Upper lobe of right lung (tissue), 1 donor: ENCODE measurements at regions not wholly inside any gene's neighbourhood (a gene's known extent, or its start where the extent isn't known, plus 50 kb on each side); places are given as distances from the start of the nearest gene placed in this dataset.

Source experiments
- ATAC-seq: fragments of 200-7000 bp; cut with Tn5 transposase; one replicate; pipeline ENCODE4 v1.9.1; 2020; ENCODE audit warnings: mild to moderate bottlenecking, moderate library complexity
- DNase-seq: peaks from one replicate; pipeline ENCODE4 v3.0.0-alpha.2; 2020
- H3K27ac ChIP-seq: fragments of 200-600 bp; one replicate; pipeline ENCODE4 v1.8.0; 2022
- H3K27me3 ChIP-seq: fragments of 200-600 bp; one replicate; pipeline ENCODE4 v1.8.0; 2022; ENCODE audit warnings: mild to moderate bottlenecking
- H3K36me3 ChIP-seq: fragments of 200-600 bp; one replicate; pipeline ENCODE4 v1.8.0; 2022
- H3K4me1 ChIP-seq: fragments of 200-600 bp; one replicate; pipeline ENCODE4 v1.8.0; 2022
- H3K4me3 ChIP-seq: fragments of 200-600 bp; one replicate; pipeline ENCODE4 v1.8.0; 2022; ENCODE audit warnings: mild to moderate bottlenecking
- H3K9me3 ChIP-seq: fragments of 200-600 bp; one replicate; pipeline ENCODE4 v1.8.0; 2022
- intact Hi-C: fragments of 100-400 bp; cut with DNase I; formaldehyde crosslinking; loops from one replicate; pipeline ENCODE4 v1.11.0; 2022
- TF ChIP-seq, protein P1 (sequence below): fragments of 200-600 bp; IDR thresholded peaks from one replicate; pipeline ENCODE4 v1.8.0; 2022; ENCODE audit warnings: antibody characterized with exemption
- donor health status: DM: no; HTN: yes; CAD: no; lungs with severe emphysema.

GRCh38 chr6:115796829-115797228, 263.9 kb downstream of the FRK start:
- Histone ChIP-seq H3K27me3 (no peaks in the 10 kb centered on the region), H3K4me1 (no peaks in the 10 kb centered on the region), H3K36me3 (no peaks in the 10 kb centered on the region), H3K4me3 (no peak overlapping the region), H3K27ac (no peak overlapping the region), H3K9me3 (no peaks in the 10 kb centered on the region)
- TF ChIP-seq, protein P1, sequence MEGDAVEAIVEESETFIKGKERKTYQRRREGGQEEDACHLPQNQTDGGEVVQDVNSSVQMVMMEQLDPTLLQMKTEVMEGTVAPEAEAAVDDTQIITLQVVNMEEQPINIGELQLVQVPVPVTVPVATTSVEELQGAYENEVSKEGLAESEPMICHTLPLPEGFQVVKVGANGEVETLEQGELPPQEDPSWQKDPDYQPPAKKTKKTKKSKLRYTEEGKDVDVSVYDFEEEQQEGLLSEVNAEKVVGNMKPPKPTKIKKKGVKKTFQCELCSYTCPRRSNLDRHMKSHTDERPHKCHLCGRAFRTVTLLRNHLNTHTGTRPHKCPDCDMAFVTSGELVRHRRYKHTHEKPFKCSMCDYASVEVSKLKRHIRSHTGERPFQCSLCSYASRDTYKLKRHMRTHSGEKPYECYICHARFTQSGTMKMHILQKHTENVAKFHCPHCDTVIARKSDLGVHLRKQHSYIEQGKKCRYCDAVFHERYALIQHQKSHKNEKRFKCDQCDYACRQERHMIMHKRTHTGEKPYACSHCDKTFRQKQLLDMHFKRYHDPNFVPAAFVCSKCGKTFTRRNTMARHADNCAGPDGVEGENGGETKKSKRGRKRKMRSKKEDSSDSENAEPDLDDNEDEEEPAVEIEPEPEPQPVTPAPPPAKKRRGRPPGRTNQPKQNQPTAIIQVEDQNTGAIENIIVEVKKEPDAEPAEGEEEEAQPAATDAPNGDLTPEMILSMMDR: no peak
- intact Hi-C loops: no loop called here
- ATAC-seq (no peak), DNase-seq (no peak)

DNA sequence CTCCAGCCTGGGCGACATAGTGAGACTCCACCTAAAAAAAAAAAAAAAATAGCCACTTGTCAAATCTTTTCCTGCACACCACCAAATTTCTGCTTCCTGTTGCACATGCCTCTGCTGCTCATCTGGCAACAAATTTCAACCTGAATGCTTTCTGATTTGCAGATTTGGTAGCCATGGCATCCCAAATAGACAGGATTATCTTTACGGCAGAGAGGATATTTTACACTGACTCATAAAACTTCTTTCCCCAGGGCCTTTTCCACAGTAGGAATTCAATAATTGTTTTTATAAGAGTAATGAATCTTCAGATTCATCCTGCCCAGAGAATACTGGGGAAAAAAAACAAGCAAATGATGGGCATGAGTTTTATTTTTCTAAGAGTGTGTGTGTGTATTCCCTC, 264.6 kb downstream of the FRK start:
- no peak for DNase-seq
- intact Hi-C loops: no loop called here

GRCh38 chr6:115783402-115784061, 277.2 kb downstream of the FRK start:
- H3K27ac ChIP-seq: no peak overlapping the region
- TF ChIP-seq, protein P1: no peak
- intact Hi-C loops: no loop called here
- no peaks in the 10 kb centered on the region for H3K4me1 ChIP-seq
- no peaks in the 10 kb centered on the region for H3K36me3 ChIP-seq
- no peak for ATAC-seq
- no peaks in the 10 kb centered on the region for H3K27me3 ChIP-seq
- no peak for DNase-seq
- H3K4me3 ChIP-seq: no peak overlapping the region
- no peaks in the 10 kb centered on the region for H3K9me3 ChIP-seq

More for the DNA sequence above, 264.6 kb downstream of the FRK start:
- H3K4me3 ChIP-seq: no peak overlapping the region
- TF ChIP-seq, protein P1: no peak
- H3K9me3 ChIP-seq: no peaks in the 10 kb centered on the region
- H3K27me3 ChIP-seq: no peaks in the 10 kb centered on the region
- no peaks in the 10 kb centered on the region for H3K4me1 ChIP-seq
- no peak overlapping the region for H3K27ac ChIP-seq
- no peak for ATAC-seq
- H3K36me3 ChIP-seq: no peaks in the 10 kb centered on the region

GRCh38 chr6:115782612-115783011, 278.1 kb downstream of the FRK start:
- no peak for DNase-seq
- TF ChIP-seq, protein P1: no peak
- no peaks in the 10 kb centered on the region for H3K4me1 ChIP-seq
- H3K36me3 ChIP-seq: no peaks in the 10 kb centered on the region
- H3K27ac ChIP-seq: no peak overlapping the region
- H3K27me3 ChIP-seq: no peaks in the 10 kb centered on the region
- H3K9me3 ChIP-seq: no peaks in the 10 kb centered on the region
- no peak for ATAC-seq
- intact Hi-C loops: no loop called here
- no peak overlapping the region for H3K4me3 ChIP-seq

- TF ChIP-seq, protein P1: no peak
- H3K27ac ChIP-seq: no peak overlapping the region
- H3K4me1 ChIP-seq: no peaks in the 10 kb centered on the region
- no peaks in the 10 kb centered on the region for H3K9me3 ChIP-seq
- H3K36me3 ChIP-seq: no peaks in the 10 kb centered on the region
- DNase-seq: no peak
- no peak for ATAC-seq
- no peak overlapping the region for H3K4me3 ChIP-seq
- no peaks in the 10 kb centered on the region for H3K27me3 ChIP-seq
- intact Hi-C loops: no loop called here
These were observed 286.9 kb downstream of the FRK start for GRCh38 chr6:115773741-115774140.

GRCh38 chr6:115770851-115771250, 289.8 kb downstream of the FRK start:
- DNase-seq (no peak), ATAC-seq (no peak)
- no peaks in the 10 kb centered on the region for H3K36me3 ChIP-seq
- no peaks in the 10 kb centered on the region for H3K4me1 ChIP-seq
- H3K4me3 ChIP-seq: no peak overlapping the region
- no peak overlapping the region for H3K27ac ChIP-seq
- H3K27me3 ChIP-seq: no peaks in the 10 kb centered on the region
- H3K9me3 ChIP-seq: no peaks in the 10 kb centered on the region
- intact Hi-C loops: no loop called here
- TF ChIP-seq, protein P1: no peak
